OCI-LY1 (cell line): ENCODE measurements at regions not wholly inside any gene's neighbourhood (a gene's known extent, or its start where the extent isn't known, plus 50 kb on each side); places are given as distances from the start of the nearest gene placed in this dataset.

ENCODE experiments used
- H2AFZ ChIP-seq: fragments of 200-600 bp; sonication (generic), shearing (Covaris generic); 2 replicates; pipeline ENCODE4 v1.6.0; 2014; ENCODE audit warnings: antibody characterized with exemption, mild to moderate bottlenecking, low read length
- H3F3A ChIP-seq: fragments of 200-600 bp; sonication (generic), shearing (Covaris generic); 2 replicates; pipeline ENCODE4 v1.6.0; 2014; ENCODE audit warnings: mild to moderate bottlenecking, antibody characterized with exemption, low read length, moderate library complexity; ENCODE audit not compliant: insufficient read depth
- H3K27ac ChIP-seq: fragments of 200-600 bp; sonication (generic); 2 replicates; pipeline ENCODE4 v1.5.1; 2014; ENCODE audit warnings: low read length, mixed run types, mild to moderate bottlenecking, low read depth; ENCODE audit not compliant: poor library complexity, severe bottlenecking
- H3K27me3 ChIP-seq: fragments of 200-600 bp; sonication (generic); 2 replicates; pipeline ENCODE4 v1.6.0; 2014; ENCODE audit warnings: antibody characterized with exemption, mild to moderate bottlenecking, low read length, moderate library complexity; ENCODE audit not compliant: insufficient read depth
- H3K36me3 ChIP-seq: fragments of 200-600 bp; sonication (generic); 2 replicates; pipeline ENCODE4 v1.6.1; 2014; ENCODE audit warnings: mild to moderate bottlenecking, antibody characterized with exemption, low read length, moderate library complexity, mixed read lengths; ENCODE audit not compliant: insufficient read depth
- H3K4me1 ChIP-seq: fragments of 200-600 bp; sonication (generic); 2 replicates; pipeline ENCODE4 v1.5.1; 2014; ENCODE audit warnings: mild to moderate bottlenecking, low read length, moderate library complexity; ENCODE audit not compliant: insufficient read depth, severe bottlenecking
- H3K4me2 ChIP-seq: fragments of 200-600 bp; sonication (generic), shearing (Covaris generic); 2 replicates; pipeline ENCODE4 v1.6.1; 2014; ENCODE audit warnings: low read length
- H3K4me3 ChIP-seq: fragments of 200-600 bp; sonication (generic); 2 replicates; pipeline ENCODE4 v1.5.1; 2014; ENCODE audit warnings: low read length, low read depth, mild to moderate bottlenecking, mixed read lengths; ENCODE audit not compliant: poor library complexity, severe bottlenecking
- H3K79me2 ChIP-seq: fragments of 200-600 bp; shearing (Covaris generic); 2 replicates; pipeline ENCODE4 v1.6.1; 2016; ENCODE audit warnings: mixed run types, low read length, mixed read lengths; ENCODE audit not compliant: insufficient read depth
- H3K9ac ChIP-seq: fragments of 200-600 bp; sonication (generic), shearing (Covaris generic); 2 replicates; pipeline ENCODE4 v1.6.1; 2014; ENCODE audit warnings: mild to moderate bottlenecking, low read length, mixed read lengths
- H3K9me2 ChIP-seq: fragments of 200-600 bp; sonication (generic), shearing (Covaris generic); 2 replicates; pipeline ENCODE4 v1.6.1; 2014; ENCODE audit warnings: low read depth, mild to moderate bottlenecking, low read length, mixed read lengths
- H3K9me3 ChIP-seq: fragments of 200-600 bp; shearing (Covaris generic); 2 replicates; pipeline ENCODE4 v1.6.1; 2014; ENCODE audit warnings: low read length, mixed read lengths
- H4K20me1 ChIP-seq: fragments of 200-600 bp; sonication (generic), shearing (Covaris generic); 2 replicates; pipeline ENCODE4 v1.6.0; 2016; ENCODE audit warnings: mild to moderate bottlenecking, low read length; ENCODE audit not compliant: insufficient read depth
- EZH2 ChIP-seq: fragments of 200-600 bp; sonication (generic), shearing (Covaris generic); IDR thresholded peaks from 2 replicates; pipeline ENCODE4 v1.8.0; 2017; ENCODE audit warnings: borderline replicate concordance, mixed run types, mild to moderate bottlenecking, antibody characterized with exemption, low read length, moderate library complexity, mixed read lengths
- TF ChIP-seq, protein P1 (sequence below): fragments of 200-600 bp; sonication (generic), shearing (Covaris generic); IDR thresholded peaks from 2 replicates; pipeline ENCODE4 v1.5.1; 2017; ENCODE audit warnings: mild to moderate bottlenecking, antibody characterized with exemption, low read length, moderate library complexity, mixed read lengths

DNA sequence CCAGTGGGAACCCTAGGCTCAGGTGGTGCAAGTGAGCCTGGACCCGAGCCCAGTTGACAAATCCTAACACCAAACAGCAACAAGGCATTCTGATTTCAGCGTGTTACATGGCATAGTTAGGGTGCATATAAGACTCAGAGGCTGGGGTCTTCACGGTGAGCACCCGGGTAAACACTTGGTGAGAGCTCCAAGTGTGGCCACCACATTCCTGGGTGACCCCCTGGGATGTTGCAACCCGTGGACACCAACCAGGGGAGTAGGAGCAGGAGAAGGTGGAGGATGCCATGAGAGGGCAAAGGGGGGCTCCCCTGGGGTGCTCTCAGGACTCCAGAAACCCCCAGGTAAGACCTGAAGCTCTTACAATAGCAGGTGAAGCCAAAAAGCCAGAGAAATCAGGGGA, 69.9 kb upstream of the CDH5 start:
- Histone ChIP-seq H3K4me1 (no peaks in the 10 kb centered on the region), H3K27me3 (0 out of 2 replicates have a peak, but pooled peaks cover 5% of the 10 kb centered on the region), H3K79me2 (no peaks in the 10 kb centered on the region), H3K4me2 (no peak overlapping the region), H3K9ac (no peak overlapping the region), H3K4me3 (no peak overlapping the region), H3K9me2 (no peaks in the 10 kb centered on the region), H3F3A (no peaks in the 10 kb centered on the region), H3K27ac (no peak overlapping the region), H3K9me3 (no peaks in the 10 kb centered on the region), H4K20me1 (no peaks in the 10 kb centered on the region), H3K36me3 (no peaks in the 10 kb centered on the region), H2AFZ (no peak overlapping the region)
- TF ChIP-seq, protein P1, sequence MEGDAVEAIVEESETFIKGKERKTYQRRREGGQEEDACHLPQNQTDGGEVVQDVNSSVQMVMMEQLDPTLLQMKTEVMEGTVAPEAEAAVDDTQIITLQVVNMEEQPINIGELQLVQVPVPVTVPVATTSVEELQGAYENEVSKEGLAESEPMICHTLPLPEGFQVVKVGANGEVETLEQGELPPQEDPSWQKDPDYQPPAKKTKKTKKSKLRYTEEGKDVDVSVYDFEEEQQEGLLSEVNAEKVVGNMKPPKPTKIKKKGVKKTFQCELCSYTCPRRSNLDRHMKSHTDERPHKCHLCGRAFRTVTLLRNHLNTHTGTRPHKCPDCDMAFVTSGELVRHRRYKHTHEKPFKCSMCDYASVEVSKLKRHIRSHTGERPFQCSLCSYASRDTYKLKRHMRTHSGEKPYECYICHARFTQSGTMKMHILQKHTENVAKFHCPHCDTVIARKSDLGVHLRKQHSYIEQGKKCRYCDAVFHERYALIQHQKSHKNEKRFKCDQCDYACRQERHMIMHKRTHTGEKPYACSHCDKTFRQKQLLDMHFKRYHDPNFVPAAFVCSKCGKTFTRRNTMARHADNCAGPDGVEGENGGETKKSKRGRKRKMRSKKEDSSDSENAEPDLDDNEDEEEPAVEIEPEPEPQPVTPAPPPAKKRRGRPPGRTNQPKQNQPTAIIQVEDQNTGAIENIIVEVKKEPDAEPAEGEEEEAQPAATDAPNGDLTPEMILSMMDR, result no peak
- TF ChIP-seq EZH2, result no peak

DNA sequence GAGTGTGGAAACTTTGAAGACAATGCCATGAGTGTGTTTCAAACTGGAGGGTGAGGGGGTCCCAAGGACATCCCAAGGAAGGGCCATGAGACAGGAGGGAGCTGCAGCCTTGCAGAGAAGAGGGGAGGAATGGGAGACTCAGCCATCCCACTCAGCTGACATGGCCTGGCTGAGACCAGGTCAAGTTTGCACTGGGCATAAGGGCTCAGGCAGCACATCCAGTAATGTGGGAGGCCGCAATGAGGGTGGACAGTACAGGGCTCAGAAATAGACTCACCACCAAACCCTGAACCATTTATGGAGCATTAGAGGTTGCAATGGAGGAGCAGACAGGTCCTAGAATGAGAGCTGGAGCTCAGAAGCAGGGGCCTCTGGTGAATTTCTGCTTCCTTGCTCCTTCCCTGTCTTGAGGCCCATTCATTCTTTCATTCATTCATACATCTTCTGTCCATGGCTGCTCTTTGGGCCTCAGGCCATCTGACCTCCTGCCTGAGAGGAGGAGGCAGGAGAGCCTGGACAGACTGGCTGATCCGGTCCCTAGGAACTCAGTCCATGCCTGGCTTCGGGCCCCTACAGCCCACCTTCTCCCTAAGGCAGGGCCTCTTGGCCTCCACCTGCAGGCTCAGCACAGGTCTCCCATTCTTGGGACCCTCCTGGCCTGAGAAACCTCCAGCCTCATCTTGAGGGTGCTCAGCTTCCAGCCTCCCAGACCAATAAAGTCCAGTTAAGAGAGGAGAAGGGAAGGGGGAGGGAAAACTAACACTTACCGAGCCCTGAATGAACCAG, 70.5 kb upstream of the CDH5 start:
- Histone ChIP-seq H3K36me3 (no peaks in the 10 kb centered on the region), H2AFZ (no peak overlapping the region), H3K9me3 (no peaks in the 10 kb centered on the region), H3K27ac (no peak overlapping the region), H3K4me3 (no peak overlapping the region), H3K79me2 (no peaks in the 10 kb centered on the region), H3K27me3 (0 out of 2 replicates have a peak, but pooled peaks cover 5% of the 10 kb centered on the region), H4K20me1 (no peaks in the 10 kb centered on the region), H3K4me2 (no peak overlapping the region), H3K4me1 (no peaks in the 10 kb centered on the region), H3F3A (no peaks in the 10 kb centered on the region), H3K9me2 (no peaks in the 10 kb centered on the region), H3K9ac (no peak overlapping the region)
- TF ChIP-seq, protein P1, result no peak
- TF ChIP-seq EZH2, result no peak

DNA sequence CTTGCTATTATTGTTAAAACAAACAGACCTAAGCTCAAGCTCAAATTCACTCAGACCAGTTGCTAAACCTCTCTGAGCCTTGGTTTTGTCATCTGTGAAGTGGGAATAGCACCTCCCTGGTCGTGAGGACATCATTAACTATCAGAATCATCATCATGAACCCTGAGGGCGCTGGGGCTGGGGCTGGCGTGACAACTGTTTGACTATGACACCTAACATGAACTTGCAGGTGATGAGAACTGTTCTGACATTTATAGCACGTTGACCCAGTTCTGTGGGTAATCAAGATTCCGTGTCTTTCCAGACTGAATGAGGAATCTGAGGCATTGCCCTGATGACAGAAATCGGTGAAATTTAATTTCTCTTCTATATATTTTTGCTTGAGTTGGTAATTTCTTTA, 71.3 kb upstream of the CDH5 start:
- Histone ChIP-seq H3K4me3 (no peak overlapping the region), H3K79me2 (no peaks in the 10 kb centered on the region), H3K9me2 (no peaks in the 10 kb centered on the region), H3K27me3 (0 out of 2 replicates have a peak, but pooled peaks cover 5% of the 10 kb centered on the region), H4K20me1 (no peaks in the 10 kb centered on the region), H3K9ac (no peak overlapping the region), H3K9me3 (no peaks in the 10 kb centered on the region), H3K27ac (no peak overlapping the region), H3K4me1 (no peaks in the 10 kb centered on the region), H2AFZ (no peak overlapping the region), H3K4me2 (no peak overlapping the region), H3F3A (no peaks in the 10 kb centered on the region), H3K36me3 (no peaks in the 10 kb centered on the region)
- no peak for TF ChIP-seq EZH2

DNA sequence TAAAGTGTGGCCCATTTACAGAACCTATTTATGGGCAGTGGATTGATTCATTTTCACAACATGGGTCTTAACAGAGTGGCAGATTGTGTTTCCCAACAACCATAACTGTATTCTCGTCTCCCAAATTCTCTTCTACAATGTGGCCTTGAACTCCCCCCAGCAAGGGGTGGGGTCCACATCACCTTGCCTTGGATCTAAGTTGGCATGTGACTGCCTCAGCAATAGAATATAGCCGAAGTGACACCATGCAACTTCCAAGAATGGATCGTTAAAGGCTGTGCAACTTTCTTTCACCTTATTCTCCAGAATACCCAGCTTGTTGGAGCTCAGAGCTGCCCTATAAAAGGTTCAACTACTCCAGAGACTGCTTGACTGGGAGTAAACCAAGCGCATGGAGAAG, 72.0 kb upstream of the CDH5 start:
- H3K9me3 ChIP-seq, result no peaks in the 10 kb centered on the region

More for the DNA sequence above, 72.0 kb upstream of the CDH5 start:
- Histone ChIP-seq H3K36me3 (no peaks in the 10 kb centered on the region), H3K27me3 (0 out of 2 replicates have a peak, but pooled peaks cover 5% of the 10 kb centered on the region), H3K4me1 (no peaks in the 10 kb centered on the region), H3K4me2 (no peak overlapping the region), H3F3A (no peaks in the 10 kb centered on the region), H2AFZ (no peak overlapping the region), H3K4me3 (no peak overlapping the region), H3K9ac (no peak overlapping the region), H3K79me2 (no peaks in the 10 kb centered on the region), H4K20me1 (no peaks in the 10 kb centered on the region), H3K9me2 (no peaks in the 10 kb centered on the region), H3K27ac (no peak overlapping the region)
- no peak for TF ChIP-seq EZH2
- TF ChIP-seq, protein P1, result no peak
